Femur (tissue), 1 donor: ENCODE measurements at regions not wholly inside any gene's neighbourhood (a gene's known extent, or its start where the extent isn't known, plus 50 kb on each side); places are given as distances from the start of the nearest gene placed in this dataset.
A peak's percentile ranks its signal among the peaks of the same experiment; 100 is the strongest.
"Not testable (repeated sequence)": the region's sequence is repeated elsewhere in the genome, so short reads cannot be mapped to it uniquely, and the experiment has no call there.

Source experiments
- DNase-seq: peaks from one replicate; pipeline ENCODE4 v3.0.0-alpha.2; 2017

- DNase-seq: no peak
These were observed 88.1 kb upstream of the IFNGR1 start for GRCh38 chr6:137307163-137307854.

- no peak for DNase-seq
These were observed 86.5 kb upstream of the IFNGR1 start for GRCh38 chr6:137305691-137306090.

GRCh38 chr6:137304020-137304780 is 85.0 kb upstream of the IFNGR1 start:
- no peak for DNase-seq

GRCh38 chr6:137303441-137303840 is 84.3 kb upstream of the IFNGR1 start:
- DNase-seq: no peak

- no peak for DNase-seq
These were observed 80.5 kb upstream of the IFNGR1 start for GRCh38 chr6:137299681-137300080.

- peak; percentile 26 for DNase-seq
These were observed 78.7 kb upstream of the IFNGR1 start for GRCh38 chr6:137297887-137298286.

- DNase-seq: not testable (repeated sequence)
These were observed 73.1 kb upstream of the IFNGR1 start for GRCh38 chr6:137292326-137292725.

GRCh38 chr6:137291441-137291840 is 72.3 kb upstream of the IFNGR1 start:
- DNase-seq: peak; percentile 66

- DNase-seq: no peak
These were observed 71.5 kb upstream of the IFNGR1 start for GRCh38 chr6:137290601-137291261.

- no peak for DNase-seq
These were observed 67.7 kb upstream of the IFNGR1 start for GRCh38 chr6:137286916-137287315.

- no peak for DNase-seq
These were observed 67.2 kb upstream of the IFNGR1 start for GRCh38 chr6:137286368-137286767.

- DNase-seq: no peak
These were observed 65.6 kb upstream of the IFNGR1 start for GRCh38 chr6:137284811-137285110.

GRCh38 chr6:137283940-137284810 is 65.0 kb upstream of the IFNGR1 start:
- no peak for DNase-seq

GRCh38 chr6:137283080-137283479 is 63.9 kb upstream of the IFNGR1 start:
- DNase-seq: no peak

GRCh38 chr6:137282254-137282653 is 63.1 kb upstream of the IFNGR1 start:
- no peak for DNase-seq

- DNase-seq: not testable (repeated sequence)
These were observed 60.1 kb upstream of the IFNGR1 start for GRCh38 chr6:137279279-137279678.

GRCh38 chr6:137277971-137278637 is 58.9 kb upstream of the IFNGR1 start:
- no peak for DNase-seq

GRCh38 chr6:137272403-137272802 is 53.2 kb upstream of the IFNGR1 start:
- DNase-seq: no peak

GRCh38 chr6:137271245-137272183 is 52.3 kb upstream of the IFNGR1 start:
- DNase-seq: no peak

GRCh38 chr6:137269803-137270202 is 50.6 kb upstream of the IFNGR1 start:
- DNase-seq: no peak

- no peak for DNase-seq
These were observed 50.2 kb upstream of the IFNGR1 start for GRCh38 chr6:137269347-137269746.
